GM12878 (cell line): ENCODE measurements at regions not wholly inside any gene's neighbourhood (a gene's known extent, or its start where the extent isn't known, plus 50 kb on each side); places are given as distances from the start of the nearest gene placed in this dataset.

ENCODE experiments used
- ASH2L ChIP-seq: fragments of 300-600, 200-600 bp; sonication (generic); IDR thresholded peaks from 2 replicates; pipeline ENCODE4 v1.6.1; 2017; ENCODE audit warnings: low read depth, mild to moderate bottlenecking, borderline replicate concordance
- CTCF ChIP-seq, 3 experiments: IDR thresholded peaks in 2 of 3; conservative IDR thresholded peaks in 1 of 3; 2 replicates each; pipeline ENCODE4 v1.5.1; 2011; ENCODE audit warnings: low read depth in 3 of 3, low read length in 3 of 3, mild to moderate bottlenecking in 3 of 3, control low read depth in 2 of 3, moderate library complexity in 2 of 3, inconsistent platforms in 1 of 3, mixed read lengths in 1 of 3; ENCODE audit not compliant: control insufficient read depth in 2 of 3, insufficient read depth in 1 of 3; ENCODE audit errors: extremely low read depth in 1 of 3
- DPF2 ChIP-seq: fragments of 450-650 bp; IDR thresholded peaks from 2 replicates; pipeline ENCODE4 v1.6.1; 2017; ENCODE audit warnings: mild to moderate bottlenecking
- GATAD2B ChIP-seq: fragments of 450-650 bp; conservative IDR thresholded peaks from 2 replicates; pipeline ENCODE4 v1.6.1; 2017; ENCODE audit warnings: low read depth, mild to moderate bottlenecking, moderate library complexity
- NRF1 ChIP-seq: conservative IDR thresholded peaks from 2 replicates; pipeline ENCODE4 v1.6.1; 2011; ENCODE audit warnings: mild to moderate bottlenecking, low read depth, low read length, improper control_type of control experiment
- POU2F2 ChIP-seq: IDR thresholded peaks from 3 replicates; pipeline ENCODE4 v1.6.1; 2011; ENCODE audit warnings: low read depth, mild to moderate bottlenecking, low read length, borderline replicate concordance
- TBL1XR1 ChIP-seq: IDR thresholded peaks from 2 replicates; pipeline ENCODE4 v1.6.1; 2012; ENCODE audit warnings: low read depth, low read length, improper control_type of control experiment
- USF1 ChIP-seq: IDR thresholded peaks from 2 replicates; pipeline ENCODE4 v1.6.1; 2011; ENCODE audit warnings: borderline replicate concordance, low read depth, mild to moderate bottlenecking, moderate library complexity, mixed read lengths, low read length; ENCODE audit not compliant: insufficient read depth; ENCODE audit errors: extremely low read length
- YY1 ChIP-seq: IDR thresholded peaks from 2 replicates; pipeline ENCODE4 v1.6.1; 2011; ENCODE audit warnings: low read depth, mild to moderate bottlenecking, low read length

GRCh38 chr2:12046641-12047040 is 300.2 kb downstream of the LPIN1 start:
- TF ChIP-seq YY1 = no peak
- TF ChIP-seq CTCF (IDR thresholded peaks at IDR 0.05 in 2 of 3, conservative IDR thresholded peaks at IDR 0.05 in 1 of 3; ENCODE audit: control insufficient read depth in 2 of 3, extremely low read depth in 1 of 3, insufficient read depth in 1 of 3, low read depth in 3 of 3, low read length in 3 of 3) = no peak
- TF ChIP-seq TBL1XR1 = no peak
- TF ChIP-seq USF1 = no peak
- no peak for TF ChIP-seq DPF2
- TF ChIP-seq ASH2L = no peak
- no peak for TF ChIP-seq GATAD2B
- TF ChIP-seq POU2F2 = no peak
- no peak for TF ChIP-seq NRF1
